Ovary (tissue), 3 donors: ENCODE measurements at regions not wholly inside any gene's neighbourhood (a gene's known extent, or its start where the extent isn't known, plus 50 kb on each side); places are given as distances from the start of the nearest gene placed in this dataset.

ENCODE experiments used
- CTCF ChIP-seq, 3 donors: fragments of 450-650 bp in 2 of 3; fragments of 200-600 bp in 1 of 3; IDR thresholded peaks; one replicate each; pipeline versions ENCODE4 v1.5.1 to v1.8.0; 2016 to 2022; ENCODE audit warnings: antibody characterized with exemption in 3 of 3, mild to moderate bottlenecking in 1 of 3
- EP300 ChIP-seq: sonication (generic); formaldehyde crosslinking; IDR thresholded peaks from one replicate; pipeline ENCODE4 v1.6.1; 2017; ENCODE audit warnings: antibody characterized with exemption
- donor health status: DM: no; HTN: no; CAD: no.

DNA sequence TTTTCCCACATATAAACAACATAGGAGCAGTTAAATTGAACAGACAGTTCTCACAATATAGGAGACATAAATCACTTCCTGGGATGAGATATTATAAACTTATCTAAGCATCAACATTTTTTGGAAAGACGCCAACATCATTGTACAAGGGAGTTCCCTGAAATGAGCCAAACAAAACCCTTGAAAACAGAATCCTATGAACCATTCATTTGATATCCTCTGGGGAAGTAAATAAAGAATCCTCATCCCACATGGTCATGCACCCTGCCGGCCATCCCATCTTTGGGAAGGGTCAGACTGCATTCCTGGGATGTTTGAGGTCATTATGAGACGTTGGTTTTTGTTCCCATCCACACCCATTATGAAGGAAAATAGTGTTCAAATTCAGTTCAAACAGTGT is 111.8 kb upstream of the USP25 start:
- TF ChIP-seq CTCF (IDR thresholded peaks at IDR 0.05) (no peak), EP300 (no peak)
